GM12874 (cell line): ENCODE measurements at regions not wholly inside any gene's neighbourhood (a gene's known extent, or its start where the extent isn't known, plus 50 kb on each side); places are given as distances from the start of the nearest gene placed in this dataset.
A peak's percentile ranks its signal among the peaks of the same experiment; 100 is the strongest.

Experiments used
- TF ChIP-seq, protein P1 (sequence below): IDR thresholded peaks from 2 replicates; pipeline ENCODE4 v1.5.1; 2011; ENCODE audit warnings: low read depth, mild to moderate bottlenecking, control low read depth, low read length, moderate library complexity; ENCODE audit not compliant: insufficient read depth

DNA sequence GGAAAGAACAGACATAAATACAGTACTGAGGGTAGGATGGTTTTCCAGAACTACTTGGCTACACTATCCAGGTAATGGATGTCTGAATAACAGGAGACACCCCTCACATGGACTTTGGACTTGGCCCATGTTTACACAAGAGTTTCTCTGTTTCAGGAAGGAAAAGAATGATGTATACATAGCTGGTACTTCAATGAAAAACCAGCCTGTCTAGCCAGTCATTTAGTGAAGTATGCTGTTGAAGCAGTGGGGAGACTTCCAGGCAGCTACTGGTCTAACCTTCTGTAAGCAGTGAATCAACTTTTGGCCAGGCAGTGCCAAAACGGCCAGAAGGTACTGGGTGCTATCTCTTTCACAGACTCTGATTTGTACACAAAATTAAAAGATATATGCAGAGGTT is 135.0 kb downstream of the MBL2 start:
- TF ChIP-seq, protein P1, sequence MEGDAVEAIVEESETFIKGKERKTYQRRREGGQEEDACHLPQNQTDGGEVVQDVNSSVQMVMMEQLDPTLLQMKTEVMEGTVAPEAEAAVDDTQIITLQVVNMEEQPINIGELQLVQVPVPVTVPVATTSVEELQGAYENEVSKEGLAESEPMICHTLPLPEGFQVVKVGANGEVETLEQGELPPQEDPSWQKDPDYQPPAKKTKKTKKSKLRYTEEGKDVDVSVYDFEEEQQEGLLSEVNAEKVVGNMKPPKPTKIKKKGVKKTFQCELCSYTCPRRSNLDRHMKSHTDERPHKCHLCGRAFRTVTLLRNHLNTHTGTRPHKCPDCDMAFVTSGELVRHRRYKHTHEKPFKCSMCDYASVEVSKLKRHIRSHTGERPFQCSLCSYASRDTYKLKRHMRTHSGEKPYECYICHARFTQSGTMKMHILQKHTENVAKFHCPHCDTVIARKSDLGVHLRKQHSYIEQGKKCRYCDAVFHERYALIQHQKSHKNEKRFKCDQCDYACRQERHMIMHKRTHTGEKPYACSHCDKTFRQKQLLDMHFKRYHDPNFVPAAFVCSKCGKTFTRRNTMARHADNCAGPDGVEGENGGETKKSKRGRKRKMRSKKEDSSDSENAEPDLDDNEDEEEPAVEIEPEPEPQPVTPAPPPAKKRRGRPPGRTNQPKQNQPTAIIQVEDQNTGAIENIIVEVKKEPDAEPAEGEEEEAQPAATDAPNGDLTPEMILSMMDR, result no peak

DNA sequence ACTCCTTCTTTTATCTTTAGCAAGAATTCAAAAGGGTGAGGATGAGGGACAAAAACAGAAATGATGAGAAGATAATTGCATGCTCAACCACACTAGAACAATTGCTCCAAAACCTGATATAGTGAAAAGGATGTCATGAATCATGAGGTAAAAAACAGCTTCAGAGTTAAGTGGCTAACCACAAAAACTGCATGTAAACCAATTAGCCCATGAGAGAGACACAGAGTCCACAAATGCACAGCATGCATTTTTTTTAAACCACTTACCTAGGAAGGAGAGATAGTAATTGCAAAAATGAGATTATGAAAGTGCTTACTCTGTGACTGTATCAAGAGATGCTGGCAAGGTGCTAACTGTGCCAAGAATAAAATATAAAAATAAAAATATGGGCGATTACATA is 132.9 kb downstream of the MBL2 start:
- TF ChIP-seq, protein P1, result no peak

DNA sequence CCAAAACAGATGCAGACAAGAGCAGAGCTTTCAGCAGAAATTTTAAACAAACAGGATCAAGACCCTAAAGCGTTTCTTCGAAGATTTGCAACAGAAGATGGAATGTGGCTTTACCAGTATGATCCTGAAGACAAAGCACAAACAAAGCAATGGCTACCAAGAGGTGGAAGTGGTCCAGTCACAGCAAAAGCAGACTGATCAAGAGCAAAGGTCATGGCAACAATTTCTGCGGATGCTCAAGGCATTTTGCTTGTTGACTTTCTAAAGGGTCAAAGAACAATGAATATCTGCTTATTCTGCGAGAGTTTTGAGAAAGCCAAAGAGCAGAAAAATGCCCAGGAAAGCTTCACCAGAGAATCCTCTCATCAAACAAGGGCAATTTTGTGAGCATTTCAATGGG is 130.4 kb downstream of the MBL2 start:
- TF ChIP-seq, protein P1, result no peak

DNA sequence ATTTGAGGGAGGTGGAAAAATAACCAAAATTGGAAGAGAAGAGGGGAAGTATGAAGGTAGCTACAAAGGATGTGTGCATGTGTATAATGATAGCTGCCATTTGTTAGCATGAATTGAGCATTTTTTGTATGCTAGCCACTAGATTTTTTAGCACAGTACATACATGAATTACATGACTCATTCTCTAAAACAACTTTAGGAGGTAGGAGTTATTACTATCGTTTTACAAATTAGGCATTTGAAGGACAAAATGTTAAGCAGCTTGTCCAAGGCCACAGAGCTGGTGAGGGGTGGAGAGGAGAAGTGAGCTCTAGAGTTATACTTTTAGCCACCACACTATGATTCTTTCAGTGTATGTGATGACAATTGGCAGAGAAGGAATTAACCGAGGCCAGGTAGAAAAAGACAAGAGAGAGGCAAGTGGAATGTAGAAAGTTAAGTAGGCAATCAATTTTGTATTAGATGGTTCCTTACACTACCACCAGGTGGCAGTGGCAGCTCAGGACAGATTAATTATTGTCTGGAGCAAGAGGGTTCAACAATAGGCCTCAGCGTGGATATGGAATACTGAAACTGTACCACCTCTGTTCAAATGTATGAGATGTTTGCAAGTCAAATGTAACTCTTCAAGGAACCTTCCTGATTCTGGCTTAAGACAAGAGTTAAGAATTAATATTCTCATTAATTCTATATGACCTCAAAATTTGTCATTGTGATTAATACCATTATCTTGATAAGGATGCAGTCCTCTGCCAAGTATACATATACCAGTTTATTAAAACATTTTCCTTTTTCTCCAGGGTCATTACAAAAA is 128.0 kb downstream of the MBL2 start:
- TF ChIP-seq, protein P1, result peak; percentile 64

DNA sequence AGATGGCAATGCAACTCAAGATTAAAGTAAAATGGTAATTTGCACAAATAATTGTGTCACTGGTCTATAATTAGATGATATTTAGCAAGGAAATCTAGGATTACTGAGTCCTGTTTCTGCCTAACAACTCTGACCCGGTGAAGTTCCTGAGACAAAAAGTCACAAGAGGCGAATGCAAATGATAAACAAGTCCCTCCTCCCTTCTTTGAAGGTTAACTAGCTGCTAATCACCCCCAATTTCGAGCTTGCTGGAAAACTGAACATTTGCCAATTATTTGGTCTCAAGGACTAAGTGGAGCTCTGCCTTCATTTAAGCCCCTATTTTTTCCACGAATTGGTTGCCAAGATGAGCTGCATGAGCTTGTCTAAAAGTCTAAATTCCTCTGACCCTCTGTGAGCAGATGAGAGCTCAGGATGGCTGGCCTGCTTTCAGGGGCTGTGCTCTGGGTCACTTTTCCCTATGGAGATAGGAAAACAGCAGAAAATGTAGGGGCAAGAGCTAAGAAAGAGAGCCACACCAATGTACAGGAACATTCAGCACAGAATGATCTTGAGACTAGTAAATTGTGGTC is 127.3 kb downstream of the MBL2 start:
- TF ChIP-seq, protein P1, result no peak

DNA sequence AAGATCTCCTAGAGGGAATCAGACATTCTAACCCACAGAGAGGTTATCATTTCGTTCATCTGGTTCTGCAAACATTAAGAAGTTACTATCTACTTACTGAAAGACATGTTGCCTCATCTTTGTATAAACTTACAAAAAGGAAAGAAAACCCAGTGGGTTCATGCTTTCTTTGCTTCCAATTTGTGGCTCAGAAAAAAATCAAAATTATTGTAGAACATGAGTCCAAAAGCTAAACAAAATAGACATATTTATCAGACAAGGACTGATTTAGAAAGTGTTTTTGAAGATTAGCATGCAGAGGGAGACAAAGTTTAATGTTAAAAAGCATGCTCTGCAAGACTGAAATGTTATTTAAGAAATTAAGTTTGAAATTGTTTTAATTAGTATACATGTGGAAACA is 123.1 kb downstream of the MBL2 start:
- TF ChIP-seq, protein P1, result no peak

DNA sequence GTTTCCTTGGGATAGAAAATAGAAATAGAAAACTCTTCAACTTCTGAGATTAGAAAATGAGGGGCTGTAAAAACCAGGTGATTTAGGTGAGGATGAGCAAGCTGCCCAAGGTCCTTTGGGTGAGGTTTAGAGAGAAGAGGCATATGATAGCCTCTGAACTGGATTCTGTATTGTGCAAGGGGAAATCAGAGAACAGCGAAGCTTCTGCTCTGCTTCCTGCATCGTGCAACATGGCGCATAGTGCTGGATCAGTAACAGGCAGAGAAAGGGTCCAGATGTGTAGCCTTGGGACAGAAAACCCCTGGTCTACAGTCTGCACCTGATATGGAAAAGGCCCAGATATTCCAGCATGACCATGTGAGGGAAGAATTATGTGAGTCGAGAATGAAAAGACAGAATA is 121.7 kb downstream of the MBL2 start:
- TF ChIP-seq, protein P1, result no peak
